Putamen (tissue), 1 donor: ENCODE measurements at regions not wholly inside any gene's neighbourhood (a gene's known extent, or its start where the extent isn't known, plus 50 kb on each side); places are given as distances from the start of the nearest gene placed in this dataset.

Experiments used
- DNase-seq: peaks from one replicate; pipeline ENCODE4 v3.0.0-alpha.2; 2016; ENCODE audit warnings: low spot score

DNA sequence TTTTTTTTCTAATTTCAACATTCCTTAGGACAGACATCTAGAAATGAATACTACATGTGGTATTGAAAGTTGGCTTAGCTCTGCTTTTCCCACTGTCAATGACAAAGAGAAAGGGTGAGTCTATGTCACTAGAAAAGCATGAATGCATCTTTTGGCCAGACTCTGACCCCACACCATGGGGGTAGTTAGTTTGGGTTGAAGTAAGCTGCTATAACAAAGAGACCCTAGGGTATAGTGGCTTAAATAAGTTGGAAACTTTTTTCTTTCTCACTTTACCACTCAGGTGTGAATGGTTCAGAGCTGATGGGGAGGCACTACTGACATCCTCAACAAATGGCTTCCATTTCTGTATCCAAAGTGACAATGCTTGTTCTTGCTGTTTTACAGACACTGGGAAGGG lies 161.5 kb downstream of the DLEU7 start:
- DNase-seq, result no peak

DNA sequence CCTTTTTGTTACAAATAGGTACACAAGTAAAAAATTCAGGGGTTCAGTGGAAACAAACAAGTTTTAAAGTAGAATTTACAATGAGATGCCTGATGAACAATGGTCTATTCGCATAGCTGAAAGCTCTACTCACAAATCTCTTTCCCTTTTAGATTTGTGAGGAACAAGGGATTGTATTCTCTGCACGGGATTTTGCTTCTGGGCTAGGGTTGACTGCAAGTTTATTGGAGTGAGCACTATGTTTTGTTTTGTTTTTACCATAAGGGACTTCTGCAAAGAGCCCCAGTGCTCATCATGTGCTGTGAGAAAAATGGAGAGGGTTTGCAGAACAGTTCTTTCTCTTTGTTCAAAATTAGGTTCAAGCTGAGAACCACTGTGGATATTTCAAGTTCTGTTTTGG lies 160.5 kb downstream of the DLEU7 start:
- DNase-seq, result peak; percentile 73

DNA sequence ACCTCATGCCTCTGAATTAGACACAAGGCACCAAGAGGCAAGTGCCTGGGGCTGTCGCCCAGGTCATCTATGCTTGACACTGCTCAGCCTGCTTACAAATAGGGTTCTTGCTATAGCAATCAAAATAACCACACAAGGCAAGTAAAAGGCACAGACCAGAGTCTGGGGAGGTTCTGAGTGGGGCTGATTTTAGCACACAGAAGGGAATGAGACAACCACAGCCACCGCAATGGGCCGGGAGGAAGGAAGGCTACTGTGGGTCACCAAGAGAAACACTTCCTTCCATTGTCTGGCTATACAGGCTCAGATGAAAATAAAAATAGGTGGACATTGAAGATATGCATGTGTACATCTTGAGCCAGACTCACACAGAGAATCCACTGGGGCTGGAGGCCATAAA lies 159.1 kb downstream of the DLEU7 start:
- DNase-seq, result no peak

DNA sequence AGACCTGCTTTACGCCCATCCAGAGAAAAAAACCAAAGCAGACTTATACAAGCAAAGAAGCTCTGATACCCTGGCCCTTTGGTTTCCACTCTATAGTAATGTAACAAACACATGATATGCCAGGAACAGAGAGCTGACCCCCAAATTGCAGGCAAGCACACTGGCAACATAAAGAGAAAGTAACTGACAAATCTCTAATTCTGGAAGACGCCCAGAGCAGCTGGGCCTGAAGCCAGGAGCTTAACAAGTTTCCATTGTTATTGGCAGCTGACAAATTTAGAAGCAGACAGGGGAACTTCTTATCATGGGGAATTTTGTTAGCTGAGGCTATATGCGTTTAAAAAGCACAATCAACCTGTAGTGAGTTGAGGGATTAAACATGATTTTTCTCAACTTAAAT lies 158.0 kb downstream of the DLEU7 start:
- DNase-seq, result peak; percentile 93

DNA sequence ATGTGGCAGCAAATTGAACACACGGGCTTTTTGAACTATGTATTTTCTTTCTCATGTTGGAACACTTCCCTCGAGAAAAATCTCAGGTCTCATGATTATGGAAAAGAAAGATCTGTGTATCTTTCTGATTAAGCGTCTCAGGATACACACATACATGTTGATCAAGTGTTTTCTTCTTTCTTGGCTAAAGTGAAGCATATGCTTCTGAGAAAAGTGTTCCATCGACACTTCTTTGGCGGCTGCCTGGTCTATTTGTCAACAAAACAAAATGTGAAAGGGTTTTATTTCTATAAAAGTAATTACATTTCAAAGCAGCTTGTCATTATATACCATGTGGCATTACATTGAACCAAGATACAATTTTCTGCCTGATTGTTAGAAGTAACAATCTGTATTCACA lies 157.5 kb downstream of the DLEU7 start:
- DNase-seq, result no peak

DNA sequence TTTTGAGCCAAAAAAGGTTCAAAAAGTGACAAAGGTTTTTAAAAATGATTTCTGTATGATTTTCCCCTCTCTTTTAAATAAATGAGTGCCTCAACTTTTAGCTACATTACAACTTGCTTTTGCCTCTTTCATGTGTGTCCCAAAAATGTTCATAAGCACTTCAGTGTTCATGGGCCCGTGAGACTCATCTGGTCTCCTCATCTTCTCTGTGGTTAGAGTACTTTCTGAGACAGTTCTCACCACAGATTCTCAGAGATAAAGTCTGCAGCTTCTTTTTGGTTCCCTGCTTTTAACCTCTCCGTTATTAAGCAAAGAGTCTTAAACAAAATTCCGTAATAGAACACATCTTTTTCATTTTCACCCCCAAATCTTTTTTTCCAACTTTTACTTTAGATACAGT lies 156.9 kb downstream of the DLEU7 start:
- no peak for DNase-seq

DNA sequence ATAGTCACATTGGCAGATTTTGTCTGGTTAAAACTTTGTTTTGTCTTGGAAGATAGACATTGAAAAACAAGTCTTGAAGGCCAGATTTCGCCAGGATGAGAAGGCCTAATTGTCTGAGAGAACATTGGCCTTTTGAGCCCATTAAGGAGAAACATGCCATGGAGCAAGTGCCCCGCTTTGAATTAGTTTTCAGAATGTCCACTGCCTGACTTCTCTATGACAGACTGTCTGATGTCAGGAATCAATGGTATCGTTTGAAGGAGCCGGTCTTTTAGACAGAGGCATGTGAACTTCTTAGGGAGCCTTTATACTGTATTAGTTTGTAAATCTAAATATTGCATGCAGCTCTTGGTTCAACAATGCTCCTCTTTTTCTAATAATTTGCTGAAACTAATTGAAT lies 155.9 kb downstream of the DLEU7 start:
- no peak for DNase-seq

DNA sequence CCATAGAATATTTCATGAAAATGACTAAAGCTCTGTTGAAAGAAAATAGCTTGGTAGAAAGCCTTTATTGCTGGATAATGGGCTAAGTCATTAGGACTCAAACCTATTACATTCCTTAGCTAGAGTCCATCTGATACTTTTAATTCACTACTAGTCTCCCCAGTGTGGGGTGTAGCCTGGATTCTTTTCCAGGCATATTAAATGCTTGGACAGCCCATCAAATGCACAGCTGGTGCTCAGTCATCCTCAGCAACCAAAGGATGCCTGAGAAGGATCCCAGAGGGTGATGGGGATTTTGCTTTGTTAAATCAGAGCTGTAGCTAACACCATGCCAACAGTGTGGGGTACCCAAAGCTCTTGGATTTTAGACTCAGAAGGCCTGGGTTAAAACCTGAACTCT lies 153.5 kb downstream of the DLEU7 start:
- no peak for DNase-seq

DNA sequence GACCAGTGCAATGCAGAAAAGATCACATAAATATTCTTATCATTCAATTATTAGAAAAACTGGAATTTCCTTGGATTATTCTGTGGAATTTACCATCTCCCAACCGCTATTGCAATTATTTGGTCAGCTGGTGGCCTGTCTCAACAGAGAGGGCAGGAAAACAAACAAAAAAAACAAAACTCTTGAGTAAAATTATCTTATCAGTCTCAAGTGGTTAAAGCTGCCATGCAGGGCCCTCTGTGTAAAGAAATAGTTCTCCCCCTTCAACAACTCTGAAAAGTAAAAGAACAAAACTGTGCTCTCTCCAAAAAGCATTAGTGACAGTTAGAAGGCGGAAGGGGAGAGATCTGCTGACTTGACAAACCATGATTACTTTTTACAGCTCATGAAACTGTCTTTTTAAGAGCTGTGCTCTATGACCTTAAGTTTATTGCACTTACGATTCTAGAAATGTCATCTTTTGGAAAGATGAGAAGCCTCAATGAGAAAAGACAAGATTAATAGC lies 152.3 kb downstream of the DLEU7 start:
- no peak for DNase-seq

DNA sequence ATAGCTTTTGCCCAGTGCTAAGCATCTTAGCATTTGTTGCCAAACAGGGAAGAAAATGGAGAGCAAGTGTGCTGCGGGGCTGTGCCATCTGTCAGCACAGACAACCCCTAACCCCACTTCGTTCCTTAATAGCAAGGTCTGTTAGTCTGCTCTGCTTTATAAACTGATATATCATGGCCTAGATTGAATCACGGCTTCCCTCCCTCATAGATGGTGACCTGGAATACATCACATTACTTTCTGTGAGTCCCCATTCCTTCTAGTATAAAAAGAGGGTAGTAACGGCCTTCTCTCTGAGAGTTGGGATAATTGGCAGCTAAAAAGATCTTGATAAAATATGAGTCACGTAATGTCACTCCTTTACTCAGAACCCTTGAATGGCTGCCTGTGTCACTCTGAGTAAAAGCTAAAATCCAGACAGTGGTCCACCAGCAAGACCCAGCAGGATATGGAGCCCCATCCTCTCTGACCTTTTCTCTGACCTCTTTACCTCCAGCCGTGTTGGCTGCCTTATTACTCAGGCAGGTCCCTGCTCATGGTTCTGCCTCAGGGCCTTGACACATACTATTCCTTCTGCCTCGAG lies 151.7 kb downstream of the DLEU7 start:
- no peak for DNase-seq

DNA sequence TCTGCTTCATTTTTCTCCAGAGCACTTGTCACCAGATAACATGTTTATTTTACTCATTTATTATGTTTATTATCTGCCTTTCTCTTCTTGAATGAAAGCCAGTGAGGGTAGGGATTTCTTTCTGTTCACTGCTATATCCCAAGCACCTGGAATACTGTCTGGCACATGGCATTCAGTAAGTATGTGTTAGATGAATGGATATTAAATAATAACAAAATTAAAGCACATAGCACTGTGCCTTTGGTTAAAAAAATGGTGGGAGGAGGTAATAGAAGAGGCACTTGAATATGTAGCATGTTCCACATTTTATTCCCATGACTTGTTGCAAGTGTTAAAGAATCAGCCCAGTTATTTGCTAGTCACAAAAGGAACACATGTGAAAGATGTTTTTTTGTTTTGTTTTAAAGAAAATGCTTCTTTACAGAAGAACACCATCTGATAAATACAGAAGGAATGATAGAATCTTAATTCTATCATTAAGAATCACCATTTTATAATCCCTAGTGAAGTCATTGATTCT lies 151.0 kb downstream of the DLEU7 start:
- DNase-seq, result no peak

DNA sequence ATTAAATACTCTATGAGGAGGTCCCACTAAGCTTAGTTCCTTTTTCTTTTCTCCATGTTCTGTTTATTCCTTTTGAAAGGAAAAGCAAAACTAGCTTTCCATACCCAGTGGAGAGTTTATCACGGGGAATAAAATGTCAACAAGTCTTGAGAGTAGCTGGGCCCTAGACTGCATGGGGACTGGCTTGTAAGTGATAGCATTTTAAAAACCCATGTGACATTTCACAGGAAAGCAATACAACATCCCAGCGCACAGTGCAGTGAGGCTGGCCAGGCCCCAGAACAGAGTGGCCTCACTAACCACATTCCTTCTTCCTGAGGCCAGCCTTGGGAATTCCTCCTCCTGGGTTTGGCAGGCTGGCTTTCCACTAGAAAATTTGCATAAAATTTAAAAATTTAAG lies 149.8 kb downstream of the DLEU7 start:
- DNase-seq, result no peak

DNA sequence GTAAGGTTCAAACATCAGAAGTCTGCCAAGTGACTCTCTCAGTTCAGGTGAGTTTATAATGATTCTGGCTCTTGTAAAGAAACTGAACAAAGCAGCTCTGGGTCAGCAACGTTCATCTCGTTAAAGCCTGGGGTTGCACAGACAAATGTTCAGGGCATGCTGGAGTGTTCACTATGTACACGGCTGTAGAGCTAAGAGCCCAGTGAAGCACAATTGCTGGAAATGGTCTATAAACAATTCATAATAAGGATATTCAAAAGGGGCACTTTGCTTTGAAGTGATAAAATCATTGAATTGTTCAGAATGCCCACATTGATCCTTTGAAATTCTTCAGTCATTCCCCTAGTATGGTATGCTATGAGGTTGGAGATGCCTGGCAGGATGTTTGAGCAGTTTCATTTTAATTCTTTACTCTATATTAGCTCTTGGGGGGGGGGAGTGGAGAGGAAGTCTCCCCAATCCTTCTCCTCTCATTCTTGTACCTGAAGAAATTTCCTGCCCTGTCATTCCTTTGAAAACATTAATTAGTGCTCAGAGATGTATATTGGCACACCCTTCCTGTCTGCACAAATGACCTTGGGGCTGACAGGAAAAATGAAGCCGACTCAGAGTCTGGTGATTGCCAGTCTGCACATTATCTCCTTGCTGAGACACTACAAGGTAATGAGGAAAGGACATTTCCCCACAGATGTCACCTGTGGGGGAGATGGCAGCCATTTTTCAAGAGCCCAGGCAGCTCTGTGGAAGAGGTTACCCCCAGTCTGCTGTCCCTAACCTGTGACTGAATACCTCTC lies 145.5 kb downstream of the DLEU7 start:
- no peak for DNase-seq

DNA sequence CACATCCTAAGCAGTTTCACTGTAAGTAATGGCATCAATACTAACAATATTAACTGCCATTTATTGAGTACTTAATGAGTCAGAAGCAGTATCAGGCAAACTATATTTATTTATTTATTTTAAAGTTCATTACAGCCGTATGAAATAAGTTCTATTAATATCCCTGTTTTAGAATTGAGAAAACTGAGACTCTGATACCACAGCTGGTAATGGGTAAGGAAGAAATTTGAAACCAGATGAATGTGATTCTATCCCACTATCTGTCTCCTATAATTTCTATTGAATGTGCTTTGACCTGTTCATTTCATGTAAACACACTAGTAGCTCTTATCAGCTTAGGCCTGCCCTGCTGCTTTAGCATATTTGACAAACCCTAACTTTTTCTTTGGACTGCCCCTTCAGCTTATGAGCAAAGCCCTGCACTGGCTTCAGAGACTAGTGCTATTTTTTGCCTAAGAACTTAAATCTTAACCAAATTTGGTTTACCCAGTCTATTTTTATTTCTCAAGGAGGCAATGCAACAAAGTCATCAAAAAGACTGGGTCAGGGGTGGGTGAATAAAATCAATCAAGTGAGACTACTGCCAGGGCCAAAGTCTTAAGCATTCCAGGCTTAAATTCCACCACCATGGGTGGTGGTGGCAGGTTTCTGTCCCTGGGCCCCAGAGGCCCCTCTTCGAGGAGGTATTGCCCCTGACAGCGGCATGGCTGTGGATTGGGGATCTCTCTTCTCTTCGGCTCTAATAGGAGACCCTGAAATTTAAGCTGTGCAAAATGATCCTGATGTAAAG lies 143.4 kb downstream of the DLEU7 start:
- DNase-seq, result no peak

DNA sequence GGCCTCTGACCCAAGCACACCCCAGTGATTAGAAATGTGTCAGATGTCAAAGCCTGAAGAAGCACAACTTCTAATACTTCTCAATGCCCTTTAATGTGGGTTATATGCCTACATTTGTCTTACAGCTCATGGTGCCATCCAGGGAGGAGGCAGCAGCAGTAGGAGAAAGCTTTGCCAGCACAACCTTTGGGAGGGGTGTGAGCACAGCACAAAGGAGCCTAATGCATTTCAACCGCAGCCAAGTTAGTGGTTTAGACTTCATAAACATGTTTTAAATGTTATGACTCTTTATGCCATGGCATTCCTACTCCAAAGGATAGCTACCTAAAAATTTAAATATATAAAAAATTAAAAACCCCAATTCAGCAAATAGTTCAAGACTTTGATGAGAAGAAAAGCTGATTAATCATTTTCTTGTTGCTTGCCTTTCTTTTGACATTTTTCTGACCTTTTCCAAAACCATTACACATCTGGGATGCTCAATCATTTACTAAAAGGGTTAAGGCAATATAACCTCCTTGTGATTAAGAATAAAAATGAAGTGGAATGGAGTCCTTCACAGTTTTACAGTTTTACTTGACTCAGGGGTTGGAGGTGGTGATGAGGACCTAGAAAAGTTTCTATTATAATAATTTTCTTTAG lies 142.7 kb downstream of the DLEU7 start:
- DNase-seq, result no peak

DNA sequence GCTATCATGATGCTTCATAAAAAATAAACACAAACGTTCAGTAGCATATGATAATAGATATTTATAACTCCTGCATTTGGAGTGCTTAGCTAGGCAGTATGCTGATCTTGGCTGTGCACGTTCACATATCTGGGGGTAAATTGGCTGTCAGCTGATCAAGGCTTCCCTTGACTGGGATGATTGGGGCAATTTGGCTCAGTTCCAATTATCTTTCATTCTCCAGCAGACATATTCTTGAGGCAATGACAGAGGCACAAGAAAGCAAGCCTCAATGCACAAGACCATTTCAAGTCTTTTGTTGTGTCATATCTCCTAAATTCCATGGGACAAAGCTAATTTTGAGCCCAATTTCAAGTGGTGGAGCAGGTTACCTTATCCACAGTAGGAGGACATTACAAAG lies 142.0 kb downstream of the DLEU7 start:
- DNase-seq, result no peak

DNA sequence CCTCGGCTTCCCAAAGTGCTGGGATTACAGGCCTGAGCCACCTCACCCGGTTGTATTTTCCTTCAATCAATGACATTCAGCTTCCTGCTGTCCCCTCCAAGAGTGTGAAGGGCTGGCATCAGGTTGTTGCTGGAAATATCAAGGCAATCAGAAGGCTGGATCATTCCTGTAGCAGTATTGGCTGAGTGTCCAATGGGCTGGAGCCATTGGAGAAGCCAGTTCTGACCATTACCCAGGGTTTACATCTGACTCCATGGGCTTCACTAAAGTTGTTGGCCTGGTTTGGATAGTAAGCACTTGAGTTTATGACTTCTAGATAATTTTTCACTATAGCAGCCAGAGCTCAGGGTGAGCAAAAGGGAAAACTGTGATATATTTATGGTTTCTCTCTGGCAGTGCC lies 137.0 kb downstream of the DLEU7 start:
- DNase-seq, result no peak

DNA sequence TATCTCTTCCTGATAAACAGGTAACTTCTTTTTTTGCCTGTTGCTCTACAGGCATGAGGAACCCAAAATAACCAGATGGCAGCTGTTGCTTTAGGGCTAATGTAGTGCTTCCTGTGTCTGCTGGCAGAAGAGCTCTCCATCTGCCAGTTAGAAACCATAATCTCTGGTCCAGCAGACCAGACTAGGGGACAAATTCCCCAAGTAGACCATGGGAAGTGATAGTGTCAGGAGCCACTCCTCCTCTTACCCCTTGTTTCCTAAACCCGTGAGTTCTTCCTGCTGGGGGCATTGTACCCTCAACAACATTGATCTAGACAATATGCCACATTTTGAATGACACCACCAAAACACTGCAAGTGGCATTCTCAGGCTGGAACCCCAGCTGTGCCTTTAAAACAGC lies 135.9 kb downstream of the DLEU7 start:
- DNase-seq, result no peak

DNA sequence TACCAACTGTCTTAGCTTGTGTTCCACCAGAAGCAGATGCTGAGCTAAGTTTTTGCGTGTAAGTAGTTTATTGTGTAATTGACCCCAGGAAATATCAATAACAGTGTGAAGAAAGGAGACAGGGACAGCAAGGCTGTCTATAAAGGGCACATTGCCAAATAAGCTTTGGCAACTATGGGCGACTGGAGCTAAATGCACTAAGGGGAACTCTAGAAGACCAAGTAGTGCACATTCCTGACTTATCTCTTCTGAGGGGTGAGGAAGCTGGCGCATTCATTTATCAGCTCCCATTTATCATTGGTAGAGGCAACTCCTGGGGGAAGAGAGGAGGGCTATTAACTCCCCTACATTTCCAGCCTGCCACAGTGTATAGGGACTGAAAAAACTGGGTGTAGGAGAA lies 135.0 kb downstream of the DLEU7 start:
- no peak for DNase-seq

DNA sequence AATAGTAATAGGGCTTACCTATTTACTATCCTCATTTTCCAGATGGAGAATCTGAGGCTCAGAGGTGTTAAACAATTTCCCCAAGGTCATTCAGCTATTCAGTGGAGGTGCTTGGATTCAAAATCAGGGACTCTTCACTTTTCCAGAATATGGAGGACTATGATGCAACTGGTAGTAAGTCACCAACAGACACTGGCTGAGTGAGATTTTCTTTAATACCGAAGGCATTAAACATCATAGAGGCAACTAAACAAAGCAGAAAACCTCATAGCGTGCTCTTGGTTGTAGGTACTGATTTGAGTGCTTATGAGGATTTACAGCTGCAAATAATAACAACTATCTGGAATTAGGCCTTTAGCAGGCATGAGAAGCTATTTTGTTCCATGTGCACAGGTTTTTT lies 134.4 kb downstream of the DLEU7 start:
- no peak for DNase-seq

DNA sequence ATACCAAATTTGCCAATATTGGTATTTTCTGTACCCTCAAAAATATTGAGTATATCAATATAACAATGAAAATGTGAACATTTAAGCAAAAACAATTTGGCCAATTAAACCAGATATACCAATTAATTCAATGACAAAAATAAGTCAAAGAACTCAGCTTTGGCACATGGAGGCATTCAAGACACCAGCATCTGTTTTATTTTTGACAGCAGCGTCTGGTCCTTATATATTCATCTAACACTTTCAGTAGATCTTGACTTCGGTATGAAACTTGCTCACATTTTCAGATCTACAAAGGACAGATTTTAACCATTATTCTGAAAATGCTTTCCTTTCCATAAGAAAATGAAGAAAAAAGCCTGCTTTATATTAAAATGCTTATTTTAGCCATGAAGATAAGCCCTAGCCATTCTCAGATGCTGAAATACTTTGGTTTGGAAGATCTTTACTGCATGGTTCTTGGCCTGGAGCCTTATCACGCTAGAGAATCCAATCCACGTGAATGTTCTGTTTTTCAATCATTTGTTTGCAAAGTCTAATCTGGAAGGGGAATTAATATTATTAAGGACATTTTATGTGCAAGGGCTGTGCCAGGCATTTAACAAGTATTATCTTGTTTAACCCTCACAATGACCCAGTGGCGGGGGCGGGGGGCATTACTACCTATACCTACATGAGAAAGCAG lies 132.2 kb downstream of the DLEU7 start:
- no peak for DNase-seq

DNA sequence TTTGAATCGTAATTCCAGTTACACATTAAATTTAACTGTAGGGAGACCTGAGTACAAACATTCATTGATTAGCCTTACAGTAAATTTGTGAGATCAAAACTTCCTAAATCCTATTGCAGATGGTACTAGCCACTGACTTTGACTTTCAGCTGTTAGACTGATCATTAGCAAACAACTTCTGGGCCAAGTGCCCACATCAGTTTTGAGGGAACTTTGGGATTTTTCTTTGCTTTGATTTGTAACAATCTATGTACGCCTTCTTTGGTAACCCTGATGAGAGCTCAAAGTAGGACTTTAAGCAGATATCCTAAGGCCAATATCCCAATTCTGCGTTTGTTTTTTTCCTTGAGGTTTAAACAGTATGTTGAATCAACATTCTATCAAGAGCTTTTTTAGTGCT lies 131.5 kb downstream of the DLEU7 start:
- no peak for DNase-seq
